DMS79 (cell line): ENCODE measurements at regions not wholly inside any gene's neighbourhood (a gene's known extent, or its start where the extent isn't known, plus 50 kb on each side); places are given as distances from the start of the nearest gene placed in this dataset.
"Not testable (repeated sequence)": the region's sequence is repeated elsewhere in the genome, so short reads cannot be mapped to it uniquely, and the experiment has no call there.

Experiments used
- DNase-seq: peaks from one replicate; lab custom pipeline; 2025; lab: John Stamatoyannopoulos, UW

- DNase-seq: peak; percentile 17
Observed at GRCh38 chr14:37650356-37651037, 55.1 kb downstream of the TTC6 start.

DNA sequence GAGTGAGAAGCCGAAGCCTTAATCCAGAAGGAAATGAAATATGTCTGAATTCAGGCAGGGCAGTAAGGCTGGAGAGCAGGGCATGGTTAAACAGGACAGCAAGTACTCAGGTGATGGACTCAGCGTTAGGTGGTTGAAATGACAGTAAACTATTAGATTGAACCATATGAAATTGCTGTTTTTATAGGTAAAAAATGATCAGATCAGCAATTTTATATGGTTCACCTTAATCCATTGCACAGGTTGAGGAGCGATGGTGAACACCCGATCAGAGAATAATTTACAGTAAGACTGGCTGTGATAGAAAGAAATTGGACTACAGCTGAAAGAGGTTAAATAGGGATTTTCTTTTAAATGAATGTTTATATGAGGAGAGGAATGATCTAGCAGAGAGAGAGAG is 56.6 kb downstream of the TTC6 start:
- DNase-seq: no peak

DNA sequence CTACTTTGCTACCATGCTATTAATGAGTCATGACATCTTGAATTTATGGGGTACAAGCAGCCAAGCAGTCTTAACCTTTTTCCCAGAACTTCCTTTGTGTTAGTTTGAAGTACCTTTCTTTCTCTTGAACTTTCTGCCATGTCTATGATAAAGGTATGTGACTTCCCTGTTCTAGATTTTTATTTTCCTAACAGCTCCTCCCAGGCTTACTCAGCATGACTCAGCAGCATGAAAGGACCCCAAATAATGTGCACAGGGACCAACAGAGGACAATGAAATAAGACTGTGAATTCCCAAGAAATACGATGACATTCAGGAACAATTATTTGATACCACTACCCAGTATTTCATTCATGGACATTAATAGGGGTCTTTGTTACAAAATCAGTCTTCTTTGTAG is 60.0 kb downstream of the TTC6 start:
- DNase-seq: no peak

DNA sequence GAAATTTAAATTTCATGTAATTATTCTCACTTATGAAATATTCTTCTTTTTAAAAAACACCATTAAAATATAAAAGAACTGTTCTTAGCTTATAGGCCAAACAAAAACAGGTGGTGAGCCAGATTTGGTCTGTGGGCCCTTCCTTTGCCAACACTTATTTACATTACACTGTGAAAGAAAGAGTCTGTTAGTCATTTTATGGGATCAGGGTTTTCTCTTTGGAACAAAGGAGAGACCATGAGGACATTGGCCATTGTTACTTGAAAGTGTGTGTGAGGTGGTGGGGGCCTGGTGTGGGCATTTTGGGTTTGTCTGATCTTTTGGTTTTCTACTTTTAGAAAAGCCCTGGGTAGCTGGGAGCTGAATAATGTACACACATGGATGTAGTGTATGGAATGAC is 62.7 kb downstream of the TTC6 start:
- DNase-seq: no peak

- DNase-seq: no peak
Observed at GRCh38 chr14:37663498-37663897, 68.1 kb downstream of the TTC6 start.

- no peak for DNase-seq
Observed at GRCh38 chr14:37665479-37665878, 70.0 kb downstream of the TTC6 start.

- no peak for DNase-seq
Observed at GRCh38 chr14:37665951-37666350, 70.5 kb downstream of the TTC6 start.

DNA sequence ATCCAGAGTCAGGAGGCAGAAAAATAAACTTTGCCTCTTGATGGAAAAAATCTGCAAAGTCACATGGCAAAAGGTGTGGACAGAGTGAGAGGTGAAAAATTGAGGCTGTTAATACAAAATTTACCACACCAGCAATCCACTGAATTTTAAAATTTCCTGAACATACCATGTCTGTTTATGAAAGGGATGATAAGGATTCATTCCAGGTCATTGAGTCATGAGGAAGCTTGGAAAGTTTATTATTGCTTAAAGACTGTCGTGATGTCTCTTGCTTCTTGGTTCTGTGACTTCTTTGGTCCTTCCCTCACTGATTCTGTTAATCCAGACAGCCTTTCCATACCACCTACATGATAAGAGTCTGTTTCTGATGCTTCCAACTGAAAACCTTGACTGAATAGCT is 73.2 kb downstream of the TTC6 start:
- no peak for DNase-seq

DNA sequence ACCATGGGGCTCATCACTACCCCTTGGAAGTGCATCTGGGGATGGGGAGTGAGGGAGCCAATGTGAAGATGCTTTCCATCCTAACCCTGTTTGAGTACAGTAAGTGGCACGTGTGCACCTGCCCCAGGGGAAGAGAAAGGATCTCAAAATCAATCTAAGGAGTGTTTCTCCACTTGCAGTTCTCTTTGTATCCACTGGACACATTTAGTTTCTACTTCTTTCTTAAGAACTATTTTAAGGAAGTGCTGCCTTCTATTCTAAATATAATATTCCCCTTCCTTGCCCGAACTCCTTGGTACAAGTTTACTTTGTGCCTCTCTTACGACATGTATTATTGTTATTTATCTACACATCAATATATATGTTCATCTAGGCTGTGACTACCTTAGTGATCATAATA is 73.8 kb downstream of the TTC6 start:
- no peak for DNase-seq

- no peak for DNase-seq
Observed at GRCh38 chr14:37673439-37673838, 78.0 kb downstream of the TTC6 start.

- no peak for DNase-seq
Observed at GRCh38 chr14:37678916-37679315, 83.5 kb downstream of the TTC6 start.

- no peak for DNase-seq
Observed at GRCh38 chr14:37681486-37681885, 86.1 kb downstream of the TTC6 start.

- DNase-seq: not testable (repeated sequence)
Observed at GRCh38 chr14:37692680-37693079, 97.3 kb downstream of the TTC6 start.

GRCh38 chr14:37693420-37693819 is 98.0 kb downstream of the TTC6 start:
- not testable (repeated sequence) for DNase-seq

DNA sequence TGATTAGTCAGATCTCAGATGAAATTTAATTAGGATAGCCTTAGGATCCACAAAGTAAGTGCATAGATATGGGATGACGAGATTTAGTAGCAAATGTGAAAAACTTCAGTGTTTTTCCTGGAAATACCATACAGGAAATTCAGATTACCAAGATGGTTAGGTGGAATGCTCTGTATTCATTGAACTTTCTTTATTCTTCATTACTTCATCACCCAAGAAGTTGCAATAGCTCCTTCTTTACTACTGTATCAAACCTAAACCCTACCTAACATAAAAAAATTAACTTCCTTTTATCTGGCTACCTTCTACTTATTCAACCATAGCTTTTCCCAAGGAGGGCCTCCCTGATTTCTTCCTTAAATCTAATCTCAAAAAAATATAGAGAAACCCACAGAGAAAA is 100.4 kb downstream of the TTC6 start:
- DNase-seq: no peak

DNA sequence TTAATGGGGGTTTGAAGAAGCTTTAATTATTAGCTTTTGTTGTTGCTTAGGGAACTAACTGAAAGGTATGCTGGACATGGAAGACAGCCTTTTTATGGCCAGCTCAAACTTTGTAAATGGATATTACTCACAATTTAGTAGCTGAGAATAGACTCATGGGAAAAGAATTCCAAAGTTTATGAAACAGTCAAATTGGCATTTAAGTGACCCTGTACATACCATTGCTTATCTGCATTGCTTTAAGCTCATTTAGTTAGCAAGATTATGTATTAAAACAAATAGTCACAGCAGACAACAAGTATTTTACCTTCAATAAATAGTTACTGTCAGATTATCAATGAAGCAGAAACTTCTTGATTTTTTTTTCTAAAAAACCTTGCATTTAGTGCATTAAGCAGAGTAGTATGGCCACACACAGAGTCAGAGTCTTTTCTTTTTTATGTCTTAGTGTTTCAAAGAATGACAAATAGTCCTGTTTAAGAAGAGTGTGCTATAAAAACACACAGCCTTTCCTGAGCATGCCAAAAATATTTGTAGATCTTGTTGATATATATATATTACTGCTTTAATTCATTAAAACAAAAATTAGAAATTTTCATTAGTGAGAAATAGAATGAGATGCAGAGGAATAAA is 102.2 kb downstream of the TTC6 start:
- no peak for DNase-seq

DNA sequence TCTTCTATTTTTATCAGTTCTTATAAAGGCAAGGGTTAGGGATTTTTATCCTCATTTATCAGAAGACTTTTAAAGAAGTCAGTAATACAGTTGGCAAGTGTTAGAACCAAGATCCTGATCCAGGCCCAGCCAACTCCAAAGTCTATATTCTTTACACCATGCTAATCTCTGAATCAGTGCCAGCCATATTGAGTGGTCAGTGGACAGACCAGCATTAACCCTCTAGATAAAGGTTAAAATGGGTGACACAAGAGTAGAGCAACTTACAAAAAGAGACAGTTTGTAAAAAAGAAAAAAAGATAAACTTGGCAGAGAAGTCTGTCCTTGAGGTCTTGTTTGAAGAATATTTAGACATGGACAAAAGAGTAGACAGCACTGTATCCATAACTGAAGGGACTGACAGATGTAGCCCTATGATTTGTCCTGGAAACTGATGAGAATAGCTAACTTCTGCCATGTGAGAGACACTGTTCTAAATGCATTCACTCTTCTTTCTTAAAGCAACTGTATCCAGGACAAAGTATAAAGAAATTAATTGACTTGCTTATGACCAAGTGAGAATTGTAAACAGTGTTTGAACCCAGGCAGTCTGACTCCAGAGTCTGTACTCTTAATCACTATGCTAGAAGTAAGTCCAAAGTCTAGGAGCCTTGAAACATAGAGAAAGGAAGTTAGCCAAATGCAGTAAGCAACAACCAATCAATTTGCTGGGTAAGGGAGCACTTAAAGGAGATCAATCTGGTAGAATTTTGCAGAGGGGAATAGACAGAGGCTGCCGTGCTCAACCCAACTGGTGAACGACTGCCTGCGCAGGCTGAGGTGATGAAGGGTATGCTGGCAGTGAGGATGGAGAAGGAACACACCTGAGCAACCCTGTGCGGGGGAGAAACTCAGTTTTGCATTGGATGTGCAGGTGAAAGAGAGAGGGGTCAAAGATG is 103.7 kb downstream of the TTC6 start:
- no peak for DNase-seq

GRCh38 chr14:37707716-37708115 is 112.3 kb downstream of the TTC6 start:
- no peak for DNase-seq

GRCh38 chr14:37708481-37708880 is 113.1 kb downstream of the TTC6 start:
- no peak for DNase-seq

DNA sequence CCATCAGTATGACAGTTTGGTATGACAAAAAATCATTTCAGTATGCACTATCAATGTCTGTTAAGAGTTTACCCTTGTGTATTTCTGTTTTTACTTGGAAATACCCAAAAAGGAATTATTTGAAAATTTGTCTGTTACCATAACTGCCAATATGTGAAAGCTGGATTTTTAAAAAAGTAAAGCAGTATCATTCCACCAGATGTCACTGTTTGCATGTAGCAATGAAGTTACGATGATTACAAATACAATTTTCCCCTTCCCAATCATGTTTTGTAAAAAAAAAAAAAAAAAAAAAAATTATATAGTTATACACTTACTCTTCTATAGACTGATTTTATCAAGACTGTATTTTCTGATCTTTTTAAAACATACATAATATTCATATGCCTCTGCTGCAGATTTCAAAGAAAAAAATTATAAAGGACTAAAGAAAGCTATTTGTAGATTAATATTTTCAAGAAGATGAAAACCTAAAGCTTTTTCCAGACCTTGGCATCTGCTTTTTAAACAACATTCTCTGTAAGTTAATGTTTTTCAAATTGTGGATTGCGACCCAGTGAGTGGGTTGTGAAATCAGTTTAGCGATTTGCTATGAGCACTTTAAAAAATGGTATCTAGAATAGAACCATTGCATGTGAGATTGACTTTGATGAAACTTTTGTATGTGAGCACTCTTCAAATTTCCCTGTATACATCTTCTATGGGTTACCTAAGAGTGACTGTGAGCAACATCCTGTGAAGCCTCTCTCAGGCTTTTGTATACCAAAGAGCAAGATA is 114.2 kb downstream of the TTC6 start:
- DNase-seq: no peak

DNA sequence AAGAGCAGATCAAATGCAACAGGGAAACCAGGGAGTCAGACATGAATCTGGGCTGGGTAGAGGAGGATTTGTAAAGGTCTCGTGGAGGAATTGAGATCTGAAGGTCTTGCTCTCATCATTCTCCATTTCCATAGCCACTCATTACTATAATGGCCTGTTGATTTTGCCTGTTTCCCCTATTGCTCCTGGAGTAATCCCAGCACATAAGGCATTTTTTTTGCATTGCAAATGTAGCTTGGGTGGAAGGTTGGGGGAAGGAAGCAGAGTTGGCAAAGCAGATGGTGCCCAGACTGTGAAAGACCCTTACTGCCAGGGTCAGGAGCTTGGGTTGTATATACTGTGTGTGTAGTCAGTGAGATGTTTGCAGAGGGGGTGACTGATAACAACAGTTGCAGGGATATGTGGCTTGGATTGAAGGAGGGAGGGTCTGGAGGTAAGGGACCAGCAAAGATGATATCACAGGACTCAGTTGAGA is 116.0 kb downstream of the TTC6 start:
- DNase-seq: no peak
